Skeletal muscle tissue (tissue), 3 donors: ENCODE measurements at regions not wholly inside any gene's neighbourhood (a gene's known extent, or its start where the extent isn't known, plus 50 kb on each side); places are given as distances from the start of the nearest gene placed in this dataset.

ENCODE experiments used
- H3K27ac ChIP-seq: one replicate; pipeline ENCODE4 v1.7.0; 2013; ENCODE audit warnings: mild to moderate bottlenecking, low read depth, low read length, inconsistent platforms
- H3K27me3 ChIP-seq, 3 donors: one replicate each; pipeline ENCODE4 v1.7.0; 2013; ENCODE audit warnings: low read length in 3 of 3; ENCODE audit not compliant: control insufficient read depth in 3 of 3, insufficient read depth in 3 of 3
- H3K36me3 ChIP-seq, 3 donors: one replicate each; pipeline ENCODE4 v1.7.0; 2013; ENCODE audit warnings: low read length in 3 of 3; ENCODE audit not compliant: control insufficient read depth in 3 of 3, insufficient read depth in 3 of 3
- H3K4me1 ChIP-seq, 3 donors: one replicate each; pipeline ENCODE4 v1.7.0; 2013; ENCODE audit warnings: low read length in 3 of 3, mild to moderate bottlenecking in 3 of 3; ENCODE audit not compliant: control insufficient read depth in 3 of 3, insufficient read depth in 3 of 3
- H3K4me3 ChIP-seq, 3 donors: one replicate each; pipeline ENCODE4 v1.7.0; 2013; ENCODE audit warnings: low read length in 3 of 3
- H3K9ac ChIP-seq, 3 donors: one replicate each; pipeline ENCODE4 v1.7.0; 2013; ENCODE audit warnings: low read length in 3 of 3, mild to moderate bottlenecking in 3 of 3, moderate library complexity in 2 of 3, low read depth in 1 of 3
- H3K9me3 ChIP-seq, 3 donors: one replicate each; pipeline ENCODE4 v1.7.0; 2013; ENCODE audit warnings: low read length in 3 of 3; ENCODE audit not compliant: control insufficient read depth in 3 of 3
- donor health status: Osteomylitis.

DNA sequence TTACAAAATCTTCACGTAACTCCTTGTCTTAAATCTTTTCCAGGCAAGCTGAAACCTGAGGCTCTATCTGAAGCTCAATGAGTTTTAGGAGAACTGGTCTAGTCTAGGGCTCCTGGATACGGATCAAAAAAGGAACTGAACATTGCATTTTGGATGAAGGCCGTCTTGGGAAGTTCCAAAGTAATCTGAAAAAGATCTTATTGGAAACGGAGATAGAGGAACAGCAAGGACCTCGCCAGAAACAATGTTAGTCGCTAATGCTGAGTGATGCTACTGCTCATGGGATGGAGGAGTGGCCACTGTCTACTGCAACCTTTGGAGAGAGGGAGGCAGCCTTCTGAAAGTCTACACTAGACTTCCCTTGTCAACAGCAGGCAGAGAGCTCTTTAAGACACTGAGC lies 91.4 kb upstream of the ATXN1 start:
- Histone ChIP-seq H3K27me3 (no peaks in the 10 kb centered on the region), H3K9ac (no peak overlapping the region), H3K4me3 (no peak overlapping the region), H3K9me3 (no peaks in the 10 kb centered on the region), H3K4me1 (peaks cover 10 to 16% (median 13%) of the 10 kb centered on the region in 3 donors), H3K27ac (no peak overlapping the region), H3K36me3 (no peaks in the 10 kb centered on the region)

DNA sequence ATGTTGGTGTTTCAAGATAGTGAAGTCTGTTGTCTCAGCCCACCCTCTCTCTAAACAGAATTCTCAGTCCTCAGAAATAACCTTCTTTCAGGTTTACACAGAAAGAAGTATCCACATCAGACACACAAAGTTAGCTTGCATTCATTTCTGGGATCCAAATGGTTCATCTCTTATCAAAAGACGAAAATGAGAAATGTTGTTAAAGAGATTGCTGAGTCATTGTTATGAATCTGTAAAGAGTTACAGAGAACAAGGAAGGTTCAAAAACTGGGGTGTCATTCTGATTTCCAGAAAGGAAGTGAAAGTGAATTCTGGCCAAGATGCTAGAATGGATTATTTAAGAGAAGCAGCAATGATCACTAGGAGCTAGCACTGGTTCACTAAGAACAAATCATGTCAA lies 90.5 kb upstream of the ATXN1 start:
- H3K4me1 ChIP-seq: peaks cover 10 to 16% (median 13%) of the 10 kb centered on the region in 3 donors
- no peak overlapping the region for H3K4me3 ChIP-seq
- no peaks in the 10 kb centered on the region for H3K9me3 ChIP-seq

DNA sequence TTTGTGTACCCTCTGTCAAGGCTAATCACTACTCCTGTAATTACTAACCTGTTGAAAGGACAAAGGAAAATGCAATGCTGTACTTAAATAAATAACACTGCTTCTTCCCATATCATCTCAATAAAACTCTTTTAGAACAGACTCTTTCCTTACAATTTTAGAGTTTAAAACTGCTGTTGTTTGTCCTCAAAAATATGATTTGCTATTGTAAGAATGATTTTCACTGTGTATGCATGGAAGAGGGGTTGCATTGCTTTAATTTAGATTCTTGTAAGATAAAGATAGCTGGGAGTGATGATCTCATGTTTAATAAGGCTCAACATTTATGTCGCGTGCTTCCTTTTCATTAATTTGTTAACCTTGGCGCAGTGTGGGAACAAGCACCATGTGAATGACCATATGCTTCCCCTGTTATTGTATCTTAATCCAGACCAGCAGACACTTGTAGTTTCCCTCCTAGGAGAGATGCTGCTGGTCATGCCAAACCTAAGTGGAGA lies 89.8 kb upstream of the ATXN1 start:
- Histone ChIP-seq H3K4me1 (peaks cover 10 to 16% (median 13%) of the 10 kb centered on the region in 3 donors), H3K9me3 (no peaks in the 10 kb centered on the region), H3K27ac (no peak overlapping the region), H3K27me3 (no peaks in the 10 kb centered on the region), H3K36me3 (no peaks in the 10 kb centered on the region), H3K9ac (no peak overlapping the region), H3K4me3 (no peak overlapping the region)

More for the DNA sequence above, 90.5 kb upstream of the ATXN1 start:
- Histone ChIP-seq H3K27me3 (no peaks in the 10 kb centered on the region), H3K27ac (no peak overlapping the region), H3K36me3 (no peaks in the 10 kb centered on the region), H3K9ac (no peak overlapping the region)

GRCh38 chr6:16850681-16851026 lies 89.4 kb upstream of the ATXN1 start:
- Histone ChIP-seq H3K4me3 (no peak overlapping the region), H3K9ac (no peak overlapping the region), H3K27ac (no peak overlapping the region), H3K36me3 (no peaks in the 10 kb centered on the region), H3K27me3 (no peaks in the 10 kb centered on the region), H3K9me3 (no peaks in the 10 kb centered on the region), H3K4me1 (peaks cover 10 to 16% (median 13%) of the 10 kb centered on the region in 3 donors)

DNA sequence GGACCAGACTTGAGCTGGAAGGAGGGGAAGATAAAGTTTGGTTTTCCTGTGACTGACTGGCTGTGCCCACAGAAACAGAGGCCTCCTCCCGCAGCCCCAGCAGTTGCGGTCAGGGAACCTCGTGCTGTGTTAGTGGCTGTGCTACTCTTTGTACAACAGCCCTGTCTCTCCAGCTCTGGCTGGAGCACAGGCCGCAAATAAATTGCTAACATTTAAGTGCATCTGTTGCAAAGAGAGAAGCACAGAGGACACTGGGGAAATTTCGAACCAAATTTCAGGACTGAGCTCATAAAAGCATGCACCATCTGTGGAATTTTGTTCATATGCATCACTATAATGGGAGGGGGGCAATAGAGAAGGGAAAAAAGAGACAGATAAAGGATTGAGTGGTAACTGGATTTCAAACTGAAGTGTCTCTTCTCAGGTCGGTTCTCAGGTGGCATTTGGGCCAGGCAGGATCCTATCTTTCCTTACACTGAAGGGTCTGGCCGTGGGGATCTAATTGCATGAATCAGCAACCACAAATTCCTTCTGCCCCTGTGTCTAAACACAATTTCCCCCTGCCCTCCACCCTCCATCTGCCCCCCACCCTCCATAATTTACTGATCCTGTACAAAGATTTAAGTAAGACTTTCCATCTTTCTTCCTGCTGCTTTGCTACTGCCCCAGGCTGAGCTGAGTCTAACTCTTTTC lies 88.9 kb upstream of the ATXN1 start:
- Histone ChIP-seq H3K9ac (peak overlapping the region in 2 of 3 donors; percentile 46 to 60), H3K9me3 (no peaks in the 10 kb centered on the region), H3K4me3 (peak overlapping the region in 2 of 3 donors; percentile 34 to 53), H3K27me3 (no peaks in the 10 kb centered on the region), H3K4me1 (peaks cover 10 to 16% (median 13%) of the 10 kb centered on the region in 3 donors), H3K27ac (peak overlapping the region; percentile 68), H3K36me3 (no peaks in the 10 kb centered on the region)

GRCh38 chr6:16849280-16849987 lies 88.2 kb upstream of the ATXN1 start:
- H3K4me1 ChIP-seq: peaks cover 10 to 16% (median 13%) of the 10 kb centered on the region in 3 donors
- peak overlapping the region; percentile 68 for H3K27ac ChIP-seq
- peak overlapping the region in 2 of 3 donors; percentile 46 to 60 for H3K9ac ChIP-seq
- H3K36me3 ChIP-seq: no peaks in the 10 kb centered on the region
- no peaks in the 10 kb centered on the region for H3K9me3 ChIP-seq
- H3K27me3 ChIP-seq: no peaks in the 10 kb centered on the region
- H3K4me3 ChIP-seq: peak overlapping the region in 2 of 3 donors; percentile 34 to 53

GRCh38 chr6:16846399-16846778 lies 85.1 kb upstream of the ATXN1 start:
- H3K9ac ChIP-seq: no peak overlapping the region
- H3K4me1 ChIP-seq: peaks cover 10 to 16% (median 13%) of the 10 kb centered on the region in 3 donors
- H3K36me3 ChIP-seq: no peaks in the 10 kb centered on the region
- H3K4me3 ChIP-seq: no peak overlapping the region
- H3K27ac ChIP-seq: no peak overlapping the region
- H3K9me3 ChIP-seq: no peaks in the 10 kb centered on the region
- no peaks in the 10 kb centered on the region for H3K27me3 ChIP-seq

- Histone ChIP-seq H3K4me3 (no peak overlapping the region), H3K27ac (no peak overlapping the region), H3K27me3 (no peaks in the 10 kb centered on the region), H3K9me3 (no peaks in the 10 kb centered on the region), H3K9ac (no peak overlapping the region), H3K4me1 (peaks cover under 1 to 6% (median under 1%) of the 10 kb centered on the region in 3 donors), H3K36me3 (no peaks in the 10 kb centered on the region)
Measured at GRCh38 chr6:16844183-16844582, 82.9 kb upstream of the ATXN1 start.

GRCh38 chr6:16842676-16843075 lies 81.4 kb upstream of the ATXN1 start:
- H3K27ac ChIP-seq: no peak overlapping the region
- no peaks in the 10 kb centered on the region for H3K27me3 ChIP-seq
- no peaks in the 10 kb centered on the region for H3K9me3 ChIP-seq
- H3K4me1 ChIP-seq: no peaks in the 10 kb centered on the region
- no peak overlapping the region for H3K4me3 ChIP-seq
- no peaks in the 10 kb centered on the region for H3K36me3 ChIP-seq
- H3K9ac ChIP-seq: no peak overlapping the region

DNA sequence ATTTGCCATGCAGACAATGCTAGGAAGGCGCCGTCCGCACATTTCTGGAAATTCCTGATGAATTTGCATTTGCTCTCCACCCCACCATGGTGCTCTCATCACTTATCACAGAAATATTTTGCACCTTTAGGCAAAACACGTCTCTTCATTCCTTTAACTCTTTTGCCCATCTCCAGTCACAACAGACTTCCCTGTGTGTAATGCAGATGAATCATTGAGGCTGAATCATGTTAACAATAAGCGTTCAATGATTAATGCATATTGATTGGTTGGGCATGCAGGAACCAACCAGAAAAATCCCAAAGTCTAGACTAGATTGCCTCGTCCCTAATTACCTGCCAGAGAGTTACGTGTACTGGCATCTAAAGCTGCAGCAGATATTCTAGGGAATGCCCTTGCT lies 80.0 kb upstream of the ATXN1 start:
- Histone ChIP-seq H3K4me1 (peaks cover 2 to 8% (median 4%) of the 10 kb centered on the region in 3 donors), H3K27ac (no peak overlapping the region), H3K4me3 (no peak overlapping the region), H3K9me3 (no peaks in the 10 kb centered on the region), H3K9ac (no peak overlapping the region), H3K36me3 (no peaks in the 10 kb centered on the region), H3K27me3 (no peaks in the 10 kb centered on the region)
